ENCODE measurements at regions not wholly inside any gene's neighbourhood (a gene's known extent, or its start where the extent isn't known, plus 50 kb on each side); places are given as distances from the start of the nearest gene placed in this dataset.
"Not testable (repeated sequence)": the region's sequence is repeated elsewhere in the genome, so short reads cannot be mapped to it uniquely, and the experiment has no call there.

DNA sequence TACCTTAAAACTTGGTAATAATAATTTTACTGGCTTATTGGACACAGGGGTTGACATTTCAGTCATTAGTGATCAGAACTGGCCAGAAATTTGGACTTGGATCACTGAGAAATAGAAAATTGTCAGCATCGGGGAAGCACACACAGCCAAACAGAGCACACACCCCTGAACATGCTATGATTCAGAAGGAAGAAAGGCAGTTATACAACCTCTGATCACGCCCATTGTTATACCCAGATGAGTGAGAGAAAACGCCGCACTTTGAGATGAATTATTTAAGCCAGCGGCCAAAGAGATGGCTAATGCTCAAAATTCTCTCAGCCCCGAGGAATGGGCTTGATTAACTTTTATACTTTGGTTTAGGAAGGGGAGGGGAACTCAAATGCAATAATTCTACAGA, 557.4 kb downstream of the CDY1 start:
- TF ChIP-seq SMC3 (conservative IDR thresholded peaks at IDR 0.05; ENCODE audit: poor library complexity); CTCF (IDR thresholded peaks at IDR 0.05; ENCODE audit: poor library complexity, severe bottlenecking): not testable (repeated sequence)
